ENCODE measurements at regions not wholly inside any gene's neighbourhood (a gene's known extent, or its start where the extent isn't known, plus 50 kb on each side); places are given as distances from the start of the nearest gene placed in this dataset.

DNA sequence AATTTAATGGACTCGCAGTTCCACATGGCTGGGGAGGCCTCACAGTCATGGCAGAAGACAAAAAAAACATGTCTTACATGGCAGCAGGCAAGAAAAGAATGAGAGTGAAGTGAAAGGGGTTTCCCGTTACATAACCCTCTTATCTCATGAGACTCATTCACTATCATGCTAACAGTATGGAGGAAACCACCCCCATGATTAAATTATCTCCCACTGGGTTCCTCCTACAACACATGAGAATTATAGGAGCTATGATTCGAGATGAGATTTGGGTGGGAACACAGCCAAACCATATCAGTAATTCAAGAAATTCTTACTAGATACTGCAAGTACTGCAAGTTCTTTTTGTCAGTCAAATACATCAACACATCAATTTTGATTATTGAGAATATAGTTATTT, 311.4 kb upstream of the SLITRK3 start:
- WGBS (ENCODE audit: extremely low coverage, insufficient coverage, insufficient read length), result no CpG with 5 or more reads among the region's 3 CpGs
- no peak overlapping the region for H3K27ac ChIP-seq (ENCODE audit: low read depth, low read length)
- H2AK5ac ChIP-seq (ENCODE audit: low read length), result no peak overlapping the region
- H3K4ac ChIP-seq (ENCODE audit: low read depth, low read length), result no peak overlapping the region
- no peak overlapping the region for H4K8ac ChIP-seq (ENCODE audit: low read depth, low read length)
- no peaks in the 10 kb centered on the region for H3K79me1 ChIP-seq (ENCODE audit: low read length)
- H3K4me3 ChIP-seq (ENCODE audit: low read depth, low read length), result no peak overlapping the region
- H3K79me2 ChIP-seq (ENCODE audit: control insufficient read depth, insufficient read depth, low read length, poor library complexity), result no peaks in the 10 kb centered on the region
- H3K27me3 ChIP-seq (ENCODE audit: insufficient read depth, low read length), result no peaks in the 10 kb centered on the region
- no peak overlapping the region for H2BK12ac ChIP-seq (ENCODE audit: low read length)
- H3K9ac ChIP-seq (ENCODE audit: low read length), result no peak overlapping the region
- no peak overlapping the region for H3K18ac ChIP-seq (ENCODE audit: low read length)
- H3K23ac ChIP-seq (ENCODE audit: low read length), result no peak overlapping the region
- H3K9me3 ChIP-seq (ENCODE audit: insufficient read depth, low read depth, low read length), result peaks cover 2% of the 10 kb centered on the region
- no peak overlapping the region for H2BK5ac ChIP-seq (ENCODE audit: low read depth, low read length, poor library complexity)
- no peaks in the 10 kb centered on the region for H3K4me1 ChIP-seq (ENCODE audit: control insufficient read depth in 1 of 2, insufficient read depth in 2 of 2, low read length in 2 of 2)
- DNase-seq, result no peak
- H2BK120ac ChIP-seq (ENCODE audit: insufficient read depth, low read length, poor library complexity), result no peak overlapping the region
- H3K14ac ChIP-seq (ENCODE audit: low read length), result no peak overlapping the region
- no peak overlapping the region for H4K12ac ChIP-seq (ENCODE audit: low read depth, low read length)
- H3K36me3 ChIP-seq (ENCODE audit: control insufficient read depth in 1 of 2, insufficient read depth in 2 of 2, low read length in 2 of 2), result no peaks in the 10 kb centered on the region
- no peak overlapping the region for H3K4me2 ChIP-seq (ENCODE audit: low read length)
- no peak overlapping the region for H4K91ac ChIP-seq (ENCODE audit: low read depth, low read length)
- no peak overlapping the region for H2AFZ ChIP-seq (ENCODE audit: insufficient read depth, low read length, poor library complexity)

DNA sequence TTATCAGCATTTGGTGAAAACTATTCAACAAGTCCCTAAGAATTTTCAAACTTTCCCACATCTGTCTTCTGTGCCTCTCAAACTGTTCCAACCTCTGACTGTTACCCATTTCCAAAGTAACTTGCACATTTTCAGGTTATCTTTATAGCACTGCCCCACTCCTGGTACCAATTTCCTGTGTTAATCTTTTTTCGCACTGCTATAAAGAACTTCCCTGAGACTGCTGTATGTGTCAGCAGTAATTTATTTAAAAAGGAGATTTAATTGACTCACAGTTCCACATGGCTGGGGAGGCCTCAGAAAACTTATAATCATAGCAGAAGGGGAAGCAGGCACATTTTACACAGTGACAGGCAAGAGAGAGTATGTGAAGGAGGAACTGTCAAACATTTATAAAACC, 310.9 kb upstream of the SLITRK3 start:
- H3K79me1 ChIP-seq (ENCODE audit: low read length), result no peaks in the 10 kb centered on the region
- H3K4me3 ChIP-seq (ENCODE audit: low read depth, low read length), result no peak overlapping the region
- no peak for DNase-seq
- H4K91ac ChIP-seq (ENCODE audit: low read depth, low read length), result no peak overlapping the region
- H3K4ac ChIP-seq (ENCODE audit: low read depth, low read length), result no peak overlapping the region
- no peak overlapping the region for H3K23ac ChIP-seq (ENCODE audit: low read length)
- no peaks in the 10 kb centered on the region for H3K79me2 ChIP-seq (ENCODE audit: control insufficient read depth, insufficient read depth, low read length, poor library complexity)
- WGBS (ENCODE audit: extremely low coverage, insufficient coverage, insufficient read length), result no CpG with 5 or more reads among the region's 1 CpG
- H2AFZ ChIP-seq (ENCODE audit: insufficient read depth, low read length, poor library complexity), result no peak overlapping the region
- no peak overlapping the region for H2BK5ac ChIP-seq (ENCODE audit: low read depth, low read length, poor library complexity)
- H3K14ac ChIP-seq (ENCODE audit: low read length), result no peak overlapping the region
- H3K18ac ChIP-seq (ENCODE audit: low read length), result no peak overlapping the region
- no peak overlapping the region for H4K12ac ChIP-seq (ENCODE audit: low read depth, low read length)
- no peak overlapping the region for H3K27ac ChIP-seq (ENCODE audit: low read depth, low read length)
- H3K36me3 ChIP-seq (ENCODE audit: control insufficient read depth in 1 of 2, insufficient read depth in 2 of 2, low read length in 2 of 2), result no peaks in the 10 kb centered on the region
- H3K27me3 ChIP-seq (ENCODE audit: insufficient read depth, low read length), result no peaks in the 10 kb centered on the region
- H2BK120ac ChIP-seq (ENCODE audit: insufficient read depth, low read length, poor library complexity), result no peak overlapping the region
- no peak overlapping the region for H2BK12ac ChIP-seq (ENCODE audit: low read length)
- H3K4me1 ChIP-seq (ENCODE audit: control insufficient read depth in 1 of 2, insufficient read depth in 2 of 2, low read length in 2 of 2), result no peaks in the 10 kb centered on the region
- no peak overlapping the region for H4K8ac ChIP-seq (ENCODE audit: low read depth, low read length)
- H3K4me2 ChIP-seq (ENCODE audit: low read length), result no peak overlapping the region
- peaks cover 2% of the 10 kb centered on the region for H3K9me3 ChIP-seq (ENCODE audit: insufficient read depth, low read depth, low read length)
- H3K9ac ChIP-seq (ENCODE audit: low read length), result no peak overlapping the region
- H2AK5ac ChIP-seq (ENCODE audit: low read length), result no peak overlapping the region

DNA sequence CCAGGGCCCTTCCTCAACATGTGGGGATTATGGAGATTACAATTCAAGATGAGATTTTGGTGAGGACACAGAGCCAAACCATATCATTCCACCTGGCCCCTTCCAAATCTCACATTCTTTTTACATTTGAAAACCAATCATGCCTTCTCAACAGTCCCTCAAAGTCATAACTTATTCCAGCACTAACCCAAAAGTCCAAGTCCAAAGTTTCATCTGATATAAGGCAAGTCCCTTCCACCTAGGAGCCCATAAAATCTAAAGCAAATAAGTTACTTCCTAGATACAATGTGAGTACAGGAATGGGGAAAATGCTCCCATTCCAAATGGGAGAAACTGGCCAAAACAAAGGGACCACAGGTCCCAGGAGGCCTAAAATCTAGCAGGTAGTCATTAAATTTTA, 309.5 kb upstream of the SLITRK3 start:
- Histone ChIP-seq H3K23ac (ENCODE audit: low read length) (no peak overlapping the region), H2AFZ (ENCODE audit: insufficient read depth, low read length, poor library complexity) (no peak overlapping the region), H3K4me2 (ENCODE audit: low read length) (no peak overlapping the region), H3K4me1 (ENCODE audit: control insufficient read depth in 1 of 2, insufficient read depth in 2 of 2, low read length in 2 of 2) (no peaks in the 10 kb centered on the region), H3K4ac (ENCODE audit: low read depth, low read length) (no peak overlapping the region), H3K9me3 (ENCODE audit: insufficient read depth, low read depth, low read length) (peaks cover 2% of the 10 kb centered on the region), H2BK5ac (ENCODE audit: low read depth, low read length, poor library complexity) (no peak overlapping the region), H4K12ac (ENCODE audit: low read depth, low read length) (no peak overlapping the region), H3K9ac (ENCODE audit: low read length) (no peak overlapping the region), H3K18ac (ENCODE audit: low read length) (no peak overlapping the region), H3K79me1 (ENCODE audit: low read length) (no peaks in the 10 kb centered on the region), H2BK120ac (ENCODE audit: insufficient read depth, low read length, poor library complexity) (no peak overlapping the region), H3K27ac (ENCODE audit: low read depth, low read length) (no peak overlapping the region), H3K36me3 (ENCODE audit: control insufficient read depth in 1 of 2, insufficient read depth in 2 of 2, low read length in 2 of 2) (no peaks in the 10 kb centered on the region), H4K91ac (ENCODE audit: low read depth, low read length) (no peak overlapping the region), H3K27me3 (ENCODE audit: insufficient read depth, low read length) (no peaks in the 10 kb centered on the region), H3K79me2 (ENCODE audit: control insufficient read depth, insufficient read depth, low read length, poor library complexity) (no peaks in the 10 kb centered on the region), H2BK12ac (ENCODE audit: low read length) (no peak overlapping the region), H2AK5ac (ENCODE audit: low read length) (no peak overlapping the region), H4K8ac (ENCODE audit: low read depth, low read length) (no peak overlapping the region), H3K4me3 (ENCODE audit: low read depth, low read length) (no peak overlapping the region), H3K14ac (ENCODE audit: low read length) (no peak overlapping the region)
- no peak for DNase-seq

DNA sequence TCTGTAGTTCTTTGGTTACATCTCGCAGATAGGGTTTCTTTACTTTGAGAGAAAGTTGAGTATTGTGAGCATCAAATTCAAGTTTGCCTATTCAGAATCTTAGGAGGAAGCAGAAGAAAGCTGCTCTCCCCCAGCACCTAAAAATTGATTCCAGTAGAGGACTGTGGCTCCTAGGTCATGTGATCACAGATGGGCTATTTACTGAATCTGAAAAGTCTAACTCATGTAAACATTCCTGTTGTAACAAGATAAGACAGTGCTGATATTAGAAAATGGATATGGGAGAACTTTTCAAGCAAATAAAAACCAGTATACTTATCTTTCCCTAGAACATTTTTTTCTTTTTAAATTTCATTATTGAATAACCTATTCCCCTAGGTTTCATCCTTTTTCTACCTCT, 308.4 kb upstream of the SLITRK3 start:
- no CpG with 5 or more reads among the region's 1 CpG for WGBS (ENCODE audit: extremely low coverage, insufficient coverage, insufficient read length)
- Histone ChIP-seq H3K18ac (ENCODE audit: low read length) (no peak overlapping the region), H3K4ac (ENCODE audit: low read depth, low read length) (no peak overlapping the region), H2AK5ac (ENCODE audit: low read length) (no peak overlapping the region), H3K4me2 (ENCODE audit: low read length) (no peak overlapping the region), H3K79me1 (ENCODE audit: low read length) (no peaks in the 10 kb centered on the region), H4K8ac (ENCODE audit: low read depth, low read length) (no peak overlapping the region), H4K12ac (ENCODE audit: low read depth, low read length) (no peak overlapping the region), H3K23ac (ENCODE audit: low read length) (no peak overlapping the region), H2BK5ac (ENCODE audit: low read depth, low read length, poor library complexity) (no peak overlapping the region), H3K36me3 (ENCODE audit: control insufficient read depth in 1 of 2, insufficient read depth in 2 of 2, low read length in 2 of 2) (no peaks in the 10 kb centered on the region), H3K4me1 (ENCODE audit: control insufficient read depth in 1 of 2, insufficient read depth in 2 of 2, low read length in 2 of 2) (no peaks in the 10 kb centered on the region), H3K14ac (ENCODE audit: low read length) (no peak overlapping the region), H3K27me3 (ENCODE audit: insufficient read depth, low read length) (no peaks in the 10 kb centered on the region), H2BK120ac (ENCODE audit: insufficient read depth, low read length, poor library complexity) (no peak overlapping the region), H4K91ac (ENCODE audit: low read depth, low read length) (no peak overlapping the region), H3K79me2 (ENCODE audit: control insufficient read depth, insufficient read depth, low read length, poor library complexity) (no peaks in the 10 kb centered on the region), H3K4me3 (ENCODE audit: low read depth, low read length) (no peak overlapping the region), H2BK12ac (ENCODE audit: low read length) (no peak overlapping the region), H3K27ac (ENCODE audit: low read depth, low read length) (no peak overlapping the region), H3K9me3 (ENCODE audit: insufficient read depth, low read depth, low read length) (peaks cover 2% of the 10 kb centered on the region), H3K9ac (ENCODE audit: low read length) (no peak overlapping the region), H2AFZ (ENCODE audit: insufficient read depth, low read length, poor library complexity) (no peak overlapping the region)
- DNase-seq, result no peak

DNA sequence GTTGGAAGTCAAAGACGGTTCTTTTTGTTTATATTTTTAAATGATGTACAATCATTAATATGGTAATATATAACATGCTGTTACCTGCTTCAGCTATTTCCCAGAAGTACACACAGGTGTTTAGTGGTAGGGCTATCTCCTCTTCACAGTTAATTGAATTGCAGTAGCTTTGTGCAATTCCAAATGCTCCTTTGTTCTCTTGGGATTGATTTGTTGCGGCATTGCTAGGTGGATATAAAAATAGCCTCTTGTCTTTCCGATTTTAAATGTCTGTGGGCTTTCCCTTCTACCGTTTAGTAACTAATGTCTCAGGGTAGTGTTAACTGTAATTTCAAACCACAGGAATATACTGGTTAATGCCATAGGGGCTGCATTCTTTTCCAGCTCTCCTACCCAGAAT, 307.6 kb upstream of the SLITRK3 start:
- Histone ChIP-seq H3K4me2 (ENCODE audit: low read length) (no peak overlapping the region), H4K8ac (ENCODE audit: low read depth, low read length) (no peak overlapping the region), H3K23ac (ENCODE audit: low read length) (no peak overlapping the region), H4K91ac (ENCODE audit: low read depth, low read length) (no peak overlapping the region), H2AFZ (ENCODE audit: insufficient read depth, low read length, poor library complexity) (no peak overlapping the region), H3K4ac (ENCODE audit: low read depth, low read length) (no peak overlapping the region), H3K79me2 (ENCODE audit: control insufficient read depth, insufficient read depth, low read length, poor library complexity) (no peaks in the 10 kb centered on the region), H2BK5ac (ENCODE audit: low read depth, low read length, poor library complexity) (no peak overlapping the region), H2BK12ac (ENCODE audit: low read length) (no peak overlapping the region), H3K79me1 (ENCODE audit: low read length) (no peaks in the 10 kb centered on the region), H3K27ac (ENCODE audit: low read depth, low read length) (no peak overlapping the region), H3K18ac (ENCODE audit: low read length) (no peak overlapping the region), H4K12ac (ENCODE audit: low read depth, low read length) (no peak overlapping the region), H2AK5ac (ENCODE audit: low read length) (no peak overlapping the region), H3K36me3 (ENCODE audit: control insufficient read depth in 1 of 2, insufficient read depth in 2 of 2, low read length in 2 of 2) (no peaks in the 10 kb centered on the region), H3K4me3 (ENCODE audit: low read depth, low read length) (no peak overlapping the region), H2BK120ac (ENCODE audit: insufficient read depth, low read length, poor library complexity) (no peak overlapping the region), H3K27me3 (ENCODE audit: insufficient read depth, low read length) (no peaks in the 10 kb centered on the region), H3K4me1 (ENCODE audit: control insufficient read depth in 1 of 2, insufficient read depth in 2 of 2, low read length in 2 of 2) (no peaks in the 10 kb centered on the region), H3K9me3 (ENCODE audit: insufficient read depth, low read depth, low read length) (peaks cover 2% of the 10 kb centered on the region), H3K14ac (ENCODE audit: low read length) (no peak overlapping the region), H3K9ac (ENCODE audit: low read length) (no peak overlapping the region)
- WGBS (ENCODE audit: extremely low coverage, insufficient coverage, insufficient read length), result no CpG with 5 or more reads among the region's 4 CpGs
- DNase-seq, result no peak
